GM10266 (cell line): ENCODE measurements at regions not wholly inside any gene's neighbourhood (a gene's known extent, or its start where the extent isn't known, plus 50 kb on each side); places are given as distances from the start of the nearest gene placed in this dataset.

Experiments
- DNase-seq: peaks from one replicate; pipeline ENCODE4 v3.0.0; 2012; ENCODE audit errors: extremely low spot score
- TF ChIP-seq, protein P1 (sequence below): IDR thresholded peaks from 2 replicates; pipeline ENCODE4 v1.5.1; 2012; ENCODE audit warnings: mild to moderate bottlenecking, low read depth; ENCODE audit not compliant: control insufficient read depth, insufficient read depth; ENCODE audit errors: missing control alignments

DNA sequence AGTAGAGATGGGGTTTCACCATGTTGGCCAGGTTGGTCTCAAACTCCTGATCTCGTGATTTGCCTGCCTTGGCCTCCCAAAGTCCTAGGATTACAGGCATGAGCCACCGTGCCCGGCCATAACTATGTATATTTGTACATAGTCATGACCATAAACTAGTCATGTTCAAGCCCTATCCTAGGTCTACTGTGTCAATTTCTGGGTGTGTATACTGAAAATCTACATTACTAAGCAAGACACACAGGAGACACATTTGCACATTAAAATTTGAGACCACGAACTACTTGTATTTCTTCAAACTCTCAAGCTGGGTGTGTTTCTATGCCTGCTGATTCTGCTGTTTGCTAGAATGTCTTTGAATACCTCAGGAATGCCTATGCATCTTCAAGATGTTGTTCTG is 451.3 kb upstream of the MCTP2 start:
- DNase-seq: no peak
- TF ChIP-seq, protein P1, sequence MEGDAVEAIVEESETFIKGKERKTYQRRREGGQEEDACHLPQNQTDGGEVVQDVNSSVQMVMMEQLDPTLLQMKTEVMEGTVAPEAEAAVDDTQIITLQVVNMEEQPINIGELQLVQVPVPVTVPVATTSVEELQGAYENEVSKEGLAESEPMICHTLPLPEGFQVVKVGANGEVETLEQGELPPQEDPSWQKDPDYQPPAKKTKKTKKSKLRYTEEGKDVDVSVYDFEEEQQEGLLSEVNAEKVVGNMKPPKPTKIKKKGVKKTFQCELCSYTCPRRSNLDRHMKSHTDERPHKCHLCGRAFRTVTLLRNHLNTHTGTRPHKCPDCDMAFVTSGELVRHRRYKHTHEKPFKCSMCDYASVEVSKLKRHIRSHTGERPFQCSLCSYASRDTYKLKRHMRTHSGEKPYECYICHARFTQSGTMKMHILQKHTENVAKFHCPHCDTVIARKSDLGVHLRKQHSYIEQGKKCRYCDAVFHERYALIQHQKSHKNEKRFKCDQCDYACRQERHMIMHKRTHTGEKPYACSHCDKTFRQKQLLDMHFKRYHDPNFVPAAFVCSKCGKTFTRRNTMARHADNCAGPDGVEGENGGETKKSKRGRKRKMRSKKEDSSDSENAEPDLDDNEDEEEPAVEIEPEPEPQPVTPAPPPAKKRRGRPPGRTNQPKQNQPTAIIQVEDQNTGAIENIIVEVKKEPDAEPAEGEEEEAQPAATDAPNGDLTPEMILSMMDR: no peak

DNA sequence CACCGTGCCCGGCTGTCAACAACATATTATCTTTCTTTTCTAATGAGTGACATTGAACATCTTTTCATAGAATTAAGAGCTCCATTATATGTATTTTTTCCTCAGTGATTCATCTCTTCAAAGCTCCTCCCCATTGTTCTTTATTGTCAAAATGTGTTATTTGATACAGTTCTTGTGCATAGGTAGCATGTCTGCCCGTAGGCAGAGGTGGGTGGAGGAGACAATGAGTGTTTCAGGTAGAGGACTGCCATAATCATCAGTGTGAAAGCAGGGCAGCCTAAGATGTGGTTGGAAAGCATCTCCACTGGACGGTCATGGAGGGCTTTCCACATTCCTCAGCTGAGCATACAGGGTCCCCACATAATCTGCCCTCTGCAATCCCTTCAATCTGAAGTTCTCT is 452.0 kb upstream of the MCTP2 start:
- DNase-seq: no peak

DNA sequence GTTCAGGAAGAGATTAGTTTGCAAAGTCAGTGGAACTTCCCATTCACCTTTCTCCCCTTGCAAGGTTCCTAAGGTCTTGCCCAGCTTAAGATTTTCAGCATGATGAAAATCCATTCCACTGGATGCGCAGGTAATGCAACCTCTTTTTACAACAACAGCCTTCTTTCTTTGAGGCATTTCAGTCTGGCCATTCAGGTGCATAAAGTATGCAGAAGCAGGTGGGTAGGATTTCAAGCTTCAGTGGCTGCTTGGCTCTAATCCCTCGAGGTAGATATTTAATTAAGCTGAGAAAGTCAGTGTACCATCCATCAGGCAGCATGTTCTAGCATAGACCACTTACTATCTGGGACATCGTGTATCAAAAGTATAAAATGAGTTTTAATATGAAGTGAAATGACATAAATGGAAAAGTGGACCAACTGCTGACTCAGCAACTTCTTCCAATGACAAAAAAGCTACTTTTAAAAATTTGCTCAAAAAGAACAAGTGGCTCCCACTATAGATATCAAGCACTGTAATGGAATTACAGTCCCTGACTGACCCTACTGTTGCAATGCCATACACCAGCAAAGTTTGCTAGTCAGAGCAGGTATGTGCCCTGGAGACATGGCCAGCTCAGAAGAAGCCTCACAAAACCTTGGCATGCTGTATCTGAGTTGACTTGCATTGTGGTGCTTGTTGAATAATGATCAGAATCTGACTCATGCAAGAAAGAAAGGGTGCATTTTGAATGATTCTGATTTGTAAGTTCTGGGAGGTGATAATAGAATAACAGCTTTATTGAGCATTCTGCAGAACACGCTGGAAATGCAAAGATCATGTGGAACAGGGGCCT is 459.9 kb upstream of the MCTP2 start:
- no peak for DNase-seq
- TF ChIP-seq, protein P1: no peak

More for the DNA sequence above, 452.0 kb upstream of the MCTP2 start:
- TF ChIP-seq, protein P1: no peak

DNA sequence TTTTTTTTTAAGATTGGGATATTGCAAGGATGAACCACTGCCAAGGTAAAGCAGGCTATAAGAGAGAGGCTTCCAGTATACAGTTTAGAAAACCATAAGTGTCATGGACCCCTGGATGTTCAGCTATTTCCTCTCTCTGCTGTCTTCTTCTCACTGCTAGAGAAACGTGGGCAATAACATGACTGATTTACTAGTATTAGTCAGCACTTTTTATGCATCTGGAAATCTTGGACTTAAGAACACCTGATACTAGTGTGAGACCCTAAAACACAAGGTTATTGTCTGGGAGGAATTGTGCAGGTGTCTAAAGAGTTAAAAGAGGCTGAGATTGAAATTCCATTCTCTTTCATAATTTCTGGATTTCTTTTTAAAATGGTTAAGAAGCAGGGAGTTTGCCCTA is 460.6 kb upstream of the MCTP2 start:
- DNase-seq: no peak
- TF ChIP-seq, protein P1: no peak

DNA sequence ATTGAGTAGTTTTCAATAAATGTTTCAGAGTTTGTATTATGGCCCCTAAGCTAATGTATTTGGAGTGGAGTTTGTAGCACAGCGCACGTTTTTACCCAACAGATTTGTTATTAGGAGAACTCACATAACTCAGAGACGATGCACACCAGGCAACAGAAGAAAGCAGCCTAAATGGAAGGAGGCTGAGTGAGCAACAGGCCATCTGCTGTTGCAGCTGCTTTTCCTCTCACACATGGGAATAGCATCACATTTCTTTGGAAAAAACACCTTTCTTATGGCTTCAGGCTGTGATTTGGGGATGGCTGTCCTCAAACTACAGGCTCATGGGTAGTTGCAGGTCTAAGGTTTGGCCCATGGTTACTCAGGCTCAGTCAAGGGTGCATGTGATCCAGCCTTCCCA is 469.3 kb upstream of the MCTP2 start:
- DNase-seq: no peak
- TF ChIP-seq, protein P1: no peak

DNA sequence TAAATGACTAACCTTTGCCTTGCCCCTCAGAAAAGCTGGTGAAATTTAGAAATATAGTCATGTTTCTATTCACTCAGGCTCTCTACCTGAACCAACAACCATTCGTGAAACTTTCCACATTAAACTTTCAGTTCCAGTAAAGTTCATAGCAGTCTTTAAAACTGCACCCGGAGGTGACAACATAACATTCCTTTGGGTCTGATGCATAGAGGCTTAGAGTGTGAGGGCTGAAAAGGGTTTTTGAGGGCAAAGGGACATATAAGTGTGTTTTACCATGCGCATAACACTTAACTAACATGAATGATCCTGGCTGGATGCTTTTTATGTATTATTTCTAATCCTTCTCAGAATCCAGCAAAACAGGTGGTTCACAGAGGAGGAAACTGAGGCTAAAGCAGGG is 471.7 kb upstream of the MCTP2 start:
- TF ChIP-seq, protein P1: no peak
- DNase-seq: no peak

DNA sequence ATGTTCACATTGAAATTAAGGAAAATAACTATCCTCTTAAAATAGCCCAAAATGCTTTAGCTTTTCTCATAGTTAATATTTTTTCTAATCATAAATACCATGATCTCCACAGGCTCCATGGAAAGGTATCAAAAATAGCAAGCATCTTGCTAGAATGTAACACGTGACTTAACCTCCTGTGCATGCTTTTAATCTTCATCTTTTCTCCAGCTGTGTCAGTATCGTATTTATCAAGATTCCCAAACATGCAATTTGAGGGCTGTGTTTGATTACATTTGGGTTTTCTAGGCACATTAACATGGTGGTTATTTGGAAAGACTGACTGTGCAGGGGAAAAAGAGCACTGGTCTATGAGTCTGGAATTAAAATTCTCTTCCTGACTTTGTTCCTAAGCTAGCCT is 472.5 kb upstream of the MCTP2 start:
- TF ChIP-seq, protein P1: no peak
- no peak for DNase-seq
